ENCODE measurements at regions not wholly inside any gene's neighbourhood (a gene's known extent, or its start where the extent isn't known, plus 50 kb on each side); places are given as distances from the start of the nearest gene placed in this dataset.

- Mint-ChIP-seq H3K27me3 (peaks cover 31% of the 10 kb centered on the region), H3K36me3 (ENCODE audit: low read depth) (no peaks in the 10 kb centered on the region), H3K4me3 (no peak overlapping the region), H3K27ac (no peak overlapping the region), H3K4me1 (no peaks in the 10 kb centered on the region), H3K9me3 (peaks cover 11% of the 10 kb centered on the region)
- no peak for DNase-seq
- intact Hi-C loops (cut with micrococcal nuclease) = no loop called here
These were observed 58.6 kb upstream of the MNS1 start for GRCh38 chr15:56523521-56523920.

GRCh38 chr15:56519000-56519399, 54.1 kb upstream of the MNS1 start:
- Mint-ChIP-seq H3K4me3 (no peak overlapping the region), H3K27ac (no peak overlapping the region), H3K4me1 (no peaks in the 10 kb centered on the region), H3K9me3 (peaks cover 31% of the 10 kb centered on the region), H3K36me3 (ENCODE audit: low read depth) (no peaks in the 10 kb centered on the region), H3K27me3 (peaks cover 24% of the 10 kb centered on the region)
- intact Hi-C loops (cut with micrococcal nuclease) = no loop called here
- no peak for DNase-seq
